GM18909 (cell line): ENCODE measurements at regions not wholly inside any gene's neighbourhood (a gene's known extent, or its start where the extent isn't known, plus 50 kb on each side); places are given as distances from the start of the nearest gene placed in this dataset.
"Not testable (repeated sequence)": the region's sequence is repeated elsewhere in the genome, so short reads cannot be mapped to it uniquely, and the experiment has no call there.

Experiments used
- ATAC-seq: cut with Tn5 transposase; IDR thresholded peaks from one replicate; pipeline ENCODE4 v1.9.1; 2021; ENCODE audit warnings: mild to moderate bottlenecking; ENCODE audit not compliant: unreplicated experiment, poor library complexity

DNA sequence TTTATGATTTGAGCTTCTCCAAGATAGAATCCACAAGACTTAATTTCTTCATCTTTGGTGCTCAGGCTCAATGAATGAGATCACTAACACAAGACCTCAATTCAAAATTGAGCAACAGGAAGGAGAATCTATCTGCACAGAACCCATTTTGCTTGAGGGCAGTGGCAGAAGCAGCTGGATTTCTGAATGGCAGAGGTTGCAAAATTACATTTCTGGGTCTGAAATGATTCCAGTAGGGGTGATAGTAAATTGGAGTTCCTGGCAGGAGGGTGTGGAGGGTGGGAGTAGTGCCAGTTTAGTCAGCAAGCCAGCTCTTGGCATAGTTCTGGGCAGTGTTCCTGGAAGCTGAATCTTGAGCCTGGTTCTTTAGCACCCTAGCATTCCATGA, 281.1 kb downstream of the SLC7A11 start:
- no peak for ATAC-seq

DNA sequence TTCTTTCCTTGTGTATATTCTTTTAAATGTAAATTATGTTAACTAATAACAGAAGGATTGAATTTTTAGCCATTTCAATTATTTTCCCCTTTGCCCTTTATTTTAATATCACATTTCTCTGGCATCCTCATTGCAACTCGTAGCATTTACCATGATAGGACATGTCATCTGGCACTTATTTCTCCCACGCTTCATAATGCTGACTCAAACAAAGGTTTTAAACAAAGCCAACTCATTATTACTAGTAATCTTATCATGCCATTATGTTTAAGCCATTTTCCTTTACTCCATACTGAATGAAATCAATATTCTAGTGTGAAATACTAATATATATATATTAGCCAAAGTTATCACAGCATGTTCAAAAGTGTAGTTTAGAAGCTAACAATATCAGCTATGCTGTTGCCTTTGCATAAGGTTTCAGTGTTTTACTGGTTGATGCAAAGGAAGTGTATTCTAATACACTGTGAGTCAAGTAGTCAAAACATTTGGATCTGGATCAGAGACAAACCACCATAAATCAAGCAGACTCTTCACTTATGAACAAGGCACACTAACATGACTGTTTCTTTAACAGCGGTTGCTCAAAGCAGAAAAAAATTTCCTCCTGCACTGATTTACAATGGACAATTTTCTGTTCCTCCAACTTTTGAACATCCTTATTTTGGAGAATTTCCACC, 281.6 kb downstream of the SLC7A11 start:
- ATAC-seq, result no peak

DNA sequence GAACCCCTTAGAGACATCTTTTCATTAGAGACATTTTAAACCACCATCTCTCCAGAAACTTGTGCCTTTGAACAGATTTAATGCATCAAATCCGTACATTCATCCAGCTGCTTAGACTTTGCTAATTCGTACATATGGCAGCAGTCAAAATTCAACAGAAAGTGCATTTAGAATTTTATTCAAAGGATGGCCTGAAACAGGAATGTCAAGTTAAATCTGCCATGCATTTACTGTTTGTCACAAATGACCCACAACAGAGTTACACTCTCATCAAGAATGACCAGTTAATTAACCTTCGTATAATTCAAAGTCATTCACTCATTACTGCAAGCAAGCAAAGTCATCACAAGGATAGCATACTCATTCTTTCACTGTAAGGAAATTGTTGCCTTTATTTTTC, 284.3 kb downstream of the SLC7A11 start:
- no peak for ATAC-seq

DNA sequence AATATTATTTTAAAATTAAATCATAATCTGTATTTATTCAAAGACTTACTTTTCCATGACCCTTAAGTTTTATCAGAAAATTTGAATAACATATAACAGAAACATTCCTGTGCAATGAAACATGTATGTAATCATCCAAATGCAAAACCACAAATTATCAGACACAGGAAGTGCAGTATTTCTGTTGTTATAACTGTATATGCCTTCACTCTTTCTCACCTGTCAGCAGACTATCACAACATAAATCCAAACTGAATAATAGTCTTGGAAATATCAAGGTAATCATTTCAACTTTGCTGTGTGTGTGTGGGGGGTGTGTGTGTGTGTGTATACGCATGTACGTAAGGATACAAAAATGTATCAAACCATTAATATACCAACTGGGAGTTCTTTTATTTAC, 285.9 kb downstream of the SLC7A11 start:
- ATAC-seq, result no peak

DNA sequence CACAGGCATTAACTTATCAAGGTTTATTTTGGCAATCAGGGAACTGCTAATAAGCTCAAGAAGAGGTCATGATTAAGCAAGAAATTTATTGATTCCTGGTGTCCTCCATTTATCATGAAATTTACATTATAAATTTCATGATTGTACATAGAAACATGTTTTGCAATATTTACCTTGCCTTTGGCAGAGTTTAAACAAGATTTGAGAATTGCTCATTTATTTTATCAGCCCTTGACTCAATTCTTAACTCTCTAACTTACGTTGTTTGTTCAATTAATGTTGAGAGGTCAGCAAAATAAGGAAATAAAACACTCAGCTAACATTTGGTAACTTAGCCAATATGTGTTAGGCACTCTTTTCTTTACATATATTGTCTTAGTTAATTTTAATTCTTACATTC, 286.6 kb downstream of the SLC7A11 start:
- ATAC-seq, result no peak

DNA sequence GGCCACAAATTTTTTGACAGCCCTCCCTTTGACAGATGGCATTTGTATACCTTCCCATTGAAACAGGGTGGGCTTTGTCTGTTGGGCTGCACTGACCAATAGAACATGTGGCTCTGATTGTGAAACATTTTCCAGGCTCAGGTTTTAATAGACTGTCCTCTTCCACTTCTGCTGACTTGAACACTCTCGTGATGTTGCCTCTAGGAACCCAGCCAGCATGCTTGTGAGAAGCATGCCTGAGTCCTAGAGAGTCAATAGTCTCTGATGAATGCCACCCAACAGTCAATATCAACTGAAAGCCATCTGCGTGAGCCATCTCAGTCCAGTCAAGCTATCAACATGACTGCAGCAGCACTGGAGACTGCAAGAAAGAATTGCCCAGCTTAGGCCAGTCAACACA, 290.0 kb downstream of the SLC7A11 start:
- ATAC-seq, result no peak

DNA sequence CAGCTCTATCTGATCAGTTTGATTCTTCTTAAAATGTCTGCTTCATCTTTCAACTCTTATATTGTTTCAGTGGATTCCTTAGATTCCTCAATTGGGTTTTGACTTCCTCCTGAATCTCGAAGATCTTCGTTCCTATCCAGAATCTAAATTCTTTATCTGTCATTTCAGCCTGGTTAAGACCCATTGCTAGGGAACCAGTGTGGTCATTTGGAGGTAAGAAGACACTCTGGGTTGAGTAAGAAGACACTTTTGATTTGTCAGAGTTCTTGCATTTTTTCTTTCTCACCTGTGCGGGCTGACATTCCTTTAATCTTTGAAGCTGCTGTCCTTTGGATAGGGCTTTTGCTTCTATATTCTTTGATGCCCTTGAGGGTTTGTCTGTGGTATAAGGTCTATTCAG, 291.9 kb downstream of the SLC7A11 start:
- ATAC-seq, result no peak

DNA sequence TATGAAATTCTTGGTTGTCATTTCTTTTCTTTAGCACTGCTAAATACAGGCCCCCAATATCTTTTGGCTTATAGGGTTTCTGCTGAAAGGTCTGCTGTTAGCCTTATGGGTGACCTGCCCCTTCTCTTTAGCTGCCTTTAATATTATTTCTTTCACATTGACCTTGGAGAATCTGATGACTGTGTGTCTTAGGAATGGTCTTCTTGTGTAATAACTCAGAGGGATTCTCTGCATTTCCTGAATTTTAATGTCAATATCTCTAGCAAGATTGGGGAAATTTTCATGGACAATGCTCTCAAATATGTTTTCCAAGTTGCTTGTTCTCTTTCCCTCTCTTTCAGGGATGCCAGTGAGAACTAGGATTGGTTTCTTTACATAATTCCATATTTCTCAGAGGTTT, 292.4 kb downstream of the SLC7A11 start:
- no peak for ATAC-seq

DNA sequence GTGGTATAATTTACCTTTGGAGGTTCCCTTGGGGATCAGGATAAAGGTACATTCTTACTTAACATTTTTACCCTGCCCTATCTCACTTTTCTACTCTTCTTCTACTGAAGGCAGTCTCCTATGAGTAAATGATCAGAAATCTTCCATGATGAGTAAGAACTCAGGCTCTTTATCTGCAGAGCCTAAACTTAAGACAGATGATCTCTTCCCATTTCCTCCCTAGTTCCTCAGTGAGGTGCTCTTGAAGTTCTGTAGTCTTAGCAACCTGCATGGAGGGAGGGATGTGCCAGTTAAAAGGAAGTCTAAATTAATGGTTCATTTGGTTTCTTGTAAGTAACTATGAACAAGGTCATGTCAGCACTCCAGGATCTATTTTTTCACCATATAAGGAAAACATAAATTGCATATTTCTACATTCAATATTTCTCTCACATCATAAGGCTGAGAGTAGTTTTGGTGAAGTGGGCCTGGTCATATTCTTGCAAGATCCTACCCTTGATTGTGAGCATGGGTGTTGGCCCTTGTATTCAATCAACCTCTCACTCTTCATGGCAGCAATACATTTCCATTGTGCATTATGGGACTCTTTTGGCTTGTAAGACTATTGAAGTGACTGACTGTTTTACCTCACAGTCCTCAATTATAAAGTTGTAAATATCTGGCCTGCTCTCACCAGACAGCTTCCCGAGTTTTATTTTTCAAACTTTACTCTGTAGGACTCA, 295.5 kb downstream of the SLC7A11 start:
- ATAC-seq, result no peak

DNA sequence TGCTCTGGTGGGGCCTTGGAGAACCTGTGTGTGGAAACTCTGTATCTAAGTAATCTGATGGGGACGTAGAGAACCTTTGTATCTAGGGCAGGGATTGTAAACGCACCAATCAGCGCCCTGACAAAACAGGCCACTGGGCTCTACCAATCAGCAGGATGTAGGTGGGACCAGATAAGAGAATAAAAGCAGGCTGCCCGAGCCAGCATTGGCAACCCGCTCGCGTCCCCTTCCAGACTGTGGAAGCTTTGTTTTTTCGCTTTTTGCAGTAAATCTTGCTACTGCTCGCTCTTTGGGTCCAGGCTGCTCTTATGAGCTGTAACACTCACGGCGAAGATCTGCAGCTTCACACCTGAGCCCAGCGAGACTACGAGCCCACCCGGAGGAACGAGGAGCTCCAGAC, 299.3 kb downstream of the SLC7A11 start:
- not testable (repeated sequence) for ATAC-seq

DNA sequence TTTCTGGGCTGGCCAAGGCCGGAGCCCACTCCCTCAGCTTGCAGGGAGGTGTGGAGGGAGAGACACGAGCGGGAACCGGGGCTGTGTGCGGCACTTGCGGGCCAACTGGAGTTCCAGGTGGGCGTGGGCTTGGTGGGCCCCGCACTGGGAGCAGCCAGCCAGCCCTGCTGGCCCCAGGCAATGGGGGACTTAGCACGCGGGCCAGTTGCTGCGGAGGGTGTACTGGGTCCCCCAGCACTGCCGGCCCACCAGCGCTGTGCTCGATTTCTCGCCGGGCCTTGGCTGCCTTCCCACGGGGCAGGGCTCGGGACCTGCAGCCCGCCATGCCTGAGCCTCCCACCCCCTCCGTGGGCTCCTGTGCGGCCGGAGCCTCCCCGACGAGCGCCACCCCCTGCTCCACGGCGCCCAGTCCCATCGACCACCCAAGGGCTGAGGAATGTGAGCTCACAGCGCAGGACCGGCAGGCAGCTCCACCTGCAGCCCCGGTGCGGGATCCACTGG, 300.1 kb downstream of the SLC7A11 start:
- not testable (repeated sequence) for ATAC-seq

DNA sequence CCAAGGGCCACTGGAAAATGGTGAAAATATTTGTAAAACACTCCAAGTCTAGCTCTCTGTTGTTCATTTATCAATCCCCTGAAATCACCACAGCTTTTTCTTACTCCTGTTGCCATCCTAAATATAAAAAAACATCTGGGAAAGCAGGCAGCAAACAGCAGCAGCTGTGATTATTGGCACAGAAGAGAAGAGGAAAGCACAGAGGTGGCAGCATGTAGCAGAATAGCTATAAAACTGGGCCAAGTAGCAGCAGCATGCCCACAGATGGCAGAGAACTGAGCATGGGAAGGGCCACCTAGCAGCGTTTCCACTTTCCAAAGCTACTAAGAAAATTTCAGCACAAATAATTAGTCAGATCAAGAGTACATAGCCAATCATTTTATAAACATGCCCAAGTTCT, 307.2 kb downstream of the SLC7A11 start:
- no peak for ATAC-seq

DNA sequence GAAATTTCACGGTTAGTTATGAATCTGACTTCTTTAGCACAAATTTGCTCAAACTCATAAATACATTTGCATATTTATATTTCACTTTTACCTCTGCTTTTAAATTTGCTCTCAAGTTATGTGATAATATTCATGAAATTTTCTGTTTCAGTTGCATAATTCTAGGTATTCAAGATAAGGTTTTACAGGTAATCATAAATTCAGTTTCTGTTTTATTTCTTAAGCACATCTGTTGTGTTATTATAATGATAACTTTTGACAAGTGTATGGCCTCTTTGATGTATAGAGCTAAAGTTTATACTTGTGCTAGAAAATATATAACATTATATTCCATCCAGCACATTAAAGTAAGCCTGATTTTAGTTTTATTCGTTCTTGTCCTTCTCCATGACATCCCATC, 308.1 kb downstream of the SLC7A11 start:
- no peak for ATAC-seq

DNA sequence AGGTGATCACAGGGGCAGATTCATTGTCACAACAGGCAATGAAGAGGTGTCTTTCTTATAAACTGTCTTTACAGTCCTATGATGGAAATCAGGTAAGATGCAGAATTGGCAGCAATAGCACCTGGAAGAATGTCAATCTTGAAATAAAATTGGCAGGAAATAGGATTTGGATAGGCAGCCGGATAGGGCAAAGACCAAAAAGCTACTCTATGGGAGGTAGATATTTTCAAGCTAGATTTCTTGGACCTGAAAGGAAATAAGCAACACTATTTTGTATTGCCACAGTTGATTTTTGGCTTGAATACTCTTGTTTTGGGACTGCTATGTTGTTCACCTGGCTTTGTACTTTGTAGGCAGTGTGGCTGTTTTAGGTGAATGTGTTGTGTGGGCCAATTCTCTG, 314.2 kb downstream of the SLC7A11 start:
- no peak for ATAC-seq

DNA sequence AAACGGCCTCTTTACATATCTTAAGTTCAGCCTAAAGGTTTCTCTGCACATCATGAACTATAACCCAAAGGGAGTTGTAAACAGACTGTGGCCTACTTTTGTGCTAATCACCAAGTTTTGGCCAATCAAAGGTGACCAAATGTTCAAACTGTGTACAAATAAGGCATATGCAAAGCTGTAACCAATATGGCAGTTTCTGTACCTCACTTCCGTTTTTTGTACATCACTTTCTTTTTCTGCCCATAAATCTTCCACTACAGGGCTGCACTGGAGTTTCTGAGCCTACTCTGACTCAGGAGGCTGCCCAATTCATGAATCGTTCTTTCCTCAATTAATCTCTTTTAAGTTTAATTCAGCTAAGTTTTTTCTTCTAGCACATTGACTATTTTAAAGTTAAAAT, 318.7 kb downstream of the SLC7A11 start:
- ATAC-seq, result no peak

DNA sequence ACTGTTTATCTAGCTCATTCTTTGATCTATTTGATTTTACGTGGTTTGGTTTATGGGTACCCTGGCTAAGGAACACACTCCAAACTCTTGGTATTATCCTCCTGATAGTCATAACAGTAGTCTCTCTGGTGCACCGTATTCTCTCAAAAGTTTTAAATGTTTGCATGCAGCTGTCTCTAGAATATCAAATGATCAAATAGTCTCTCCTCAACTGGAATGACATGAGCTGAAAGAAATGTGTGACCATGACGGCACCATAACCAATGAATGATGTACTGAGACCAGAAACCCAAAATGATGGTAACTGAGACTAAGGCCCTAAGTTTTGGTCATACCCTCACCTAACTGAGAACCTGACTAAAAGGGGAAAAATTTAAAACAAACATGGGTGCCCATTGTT, 319.4 kb downstream of the SLC7A11 start:
- no peak for ATAC-seq

DNA sequence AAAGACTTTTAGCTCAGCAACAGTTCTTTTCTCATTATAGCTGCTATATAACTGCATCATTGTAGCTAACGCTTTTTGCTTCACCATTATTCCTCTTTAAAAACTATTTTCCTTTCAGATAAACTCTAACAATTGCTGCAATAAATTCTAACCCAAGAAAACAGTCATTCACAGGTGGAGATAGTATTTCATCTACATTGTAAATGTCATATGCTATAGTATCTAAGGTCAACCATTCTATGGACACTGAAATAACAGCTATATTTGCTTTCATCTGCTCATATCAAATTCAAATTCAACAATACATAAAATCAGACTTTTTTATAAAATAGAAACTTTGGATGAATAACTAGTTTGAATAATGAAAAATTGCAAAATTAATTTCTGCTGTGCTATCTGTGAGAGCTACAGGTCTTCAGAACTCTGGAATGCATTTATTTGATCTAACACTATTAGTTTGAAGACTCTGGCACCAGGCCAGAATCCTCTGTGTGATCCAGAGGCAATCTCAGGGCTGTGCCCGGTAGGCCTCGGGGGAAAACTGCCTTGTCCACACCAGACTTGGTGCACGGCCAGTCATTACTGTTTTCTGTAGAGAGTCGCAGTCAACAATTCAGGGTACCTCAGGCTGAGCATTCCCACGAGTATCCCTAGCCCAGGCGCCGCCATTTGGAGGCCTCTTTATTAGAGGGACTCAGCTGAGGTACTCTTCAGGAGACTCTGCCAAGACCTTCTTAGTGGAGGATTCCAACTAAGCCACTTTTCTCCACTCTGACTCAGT, 332.4 kb downstream of the SLC7A11 start:
- no peak for ATAC-seq

DNA sequence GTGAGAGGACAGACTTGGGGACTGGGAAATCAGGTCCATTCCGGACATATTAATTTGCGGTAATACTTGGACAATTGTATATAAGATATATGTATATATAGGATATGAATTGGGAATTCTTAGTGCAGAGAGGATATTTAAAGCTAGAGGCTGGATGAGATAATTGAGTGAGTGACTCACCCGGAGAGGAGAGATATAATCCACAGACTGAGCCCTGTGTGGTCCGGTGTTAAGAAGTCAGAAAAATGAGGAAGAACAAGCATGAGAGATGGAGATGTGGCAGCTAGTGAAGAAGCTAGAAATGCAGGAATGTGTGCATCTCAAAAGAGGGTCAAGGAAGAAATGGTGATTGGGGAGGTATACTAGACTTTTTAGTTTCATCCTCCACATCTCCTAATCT, 336.2 kb downstream of the SLC7A11 start:
- no peak for ATAC-seq

DNA sequence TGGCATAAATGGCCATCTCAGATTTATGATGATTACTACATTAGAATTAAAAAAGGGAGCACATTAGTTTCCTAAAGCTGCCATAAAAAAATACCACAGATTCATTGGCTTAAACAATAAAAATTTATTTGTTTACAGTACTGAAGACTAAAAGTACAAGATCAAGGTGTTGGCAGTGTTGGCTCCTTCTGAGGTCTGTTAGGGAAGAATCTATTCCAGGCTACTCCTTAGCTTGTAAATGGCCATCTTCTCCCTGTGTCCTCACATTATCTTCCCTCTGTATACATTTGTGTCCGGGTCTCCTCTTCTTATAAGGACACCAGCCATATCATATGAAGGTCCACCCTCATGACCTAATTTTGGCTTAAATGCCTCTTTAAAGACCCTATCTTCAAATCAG, 341.0 kb downstream of the SLC7A11 start:
- ATAC-seq, result no peak

DNA sequence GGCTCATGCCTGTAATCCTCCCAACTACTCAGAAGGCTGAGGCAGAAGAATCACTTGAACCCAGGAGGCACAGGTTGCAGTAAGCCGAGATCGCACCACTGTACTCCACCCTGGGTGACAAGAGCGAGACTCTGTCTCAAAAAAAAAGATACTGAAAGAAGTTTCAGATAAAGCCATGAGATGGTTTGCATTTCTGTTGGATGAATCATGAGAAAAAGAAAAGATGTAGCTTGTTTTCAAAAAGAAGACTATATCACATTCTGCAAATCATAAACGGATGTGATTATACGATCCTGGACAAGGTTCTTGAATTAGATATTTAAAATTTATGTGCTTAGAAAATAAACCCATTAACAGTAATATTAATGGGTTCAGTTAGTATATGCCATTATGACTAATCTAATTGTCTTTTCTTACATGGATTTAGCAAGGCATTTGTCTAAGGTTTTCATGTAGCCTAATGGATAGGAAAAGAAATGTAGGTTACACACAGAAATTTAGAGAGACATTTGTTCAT, 345.9 kb downstream of the SLC7A11 start:
- ATAC-seq, result no peak

DNA sequence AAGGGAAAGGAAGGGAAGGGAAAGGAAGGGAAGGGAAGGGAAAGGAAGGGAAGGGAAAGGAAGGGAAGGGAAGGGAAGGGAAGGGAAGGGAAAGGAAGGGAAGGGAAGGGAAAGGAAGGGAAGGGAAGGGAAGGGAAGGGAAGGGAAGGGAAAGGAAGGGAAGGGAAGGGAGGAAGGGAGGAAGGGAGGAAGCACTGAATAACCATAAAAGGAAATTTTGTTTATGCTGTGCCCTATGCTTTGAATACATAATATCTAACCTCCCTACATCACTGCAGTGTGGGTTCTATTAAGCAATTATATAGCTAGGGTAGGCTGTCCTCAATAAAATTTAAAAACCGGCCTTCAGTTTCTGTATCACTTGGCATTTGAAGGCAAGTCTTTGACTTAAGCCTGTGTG, 346.6 kb downstream of the SLC7A11 start:
- not testable (repeated sequence) for ATAC-seq
